ENCODE measurements at regions not wholly inside any gene's neighbourhood (a gene's known extent, or its start where the extent isn't known, plus 50 kb on each side); places are given as distances from the start of the nearest gene placed in this dataset.

GRCh38 chr13:74867460-74867859 lies 614.5 kb downstream of the TBC1D4 start:
- H3K36me3 ChIP-seq, result no peaks in the 10 kb centered on the region
- in situ Hi-C loops (cut with MboI; ENCODE audit: low sequenced_read_pairs in 4 of 4), result no loop called here
- H3K4me1 ChIP-seq, result no peaks in the 10 kb centered on the region
- no peaks in the 10 kb centered on the region for H3K9me3 ChIP-seq
- DNase-seq (no peak), ATAC-seq (no peak)
- H3K27me3 ChIP-seq, result no peaks in the 10 kb centered on the region
- H3K27ac ChIP-seq, result no peak overlapping the region
- no peak for TF ChIP-seq POLR2A (IDR thresholded peaks at IDR 0.05)
- no peak for TF ChIP-seq CTCF (IDR thresholded peaks at IDR 0.05 in 4 of 5, conservative IDR thresholded peaks at IDR 0.05 in 1 of 5)
- H3K4me3 ChIP-seq, result no peak overlapping the region
- intact Hi-C loops (cut with DNase I; ENCODE audit: low total_unique reads), result no loop called here

DNA sequence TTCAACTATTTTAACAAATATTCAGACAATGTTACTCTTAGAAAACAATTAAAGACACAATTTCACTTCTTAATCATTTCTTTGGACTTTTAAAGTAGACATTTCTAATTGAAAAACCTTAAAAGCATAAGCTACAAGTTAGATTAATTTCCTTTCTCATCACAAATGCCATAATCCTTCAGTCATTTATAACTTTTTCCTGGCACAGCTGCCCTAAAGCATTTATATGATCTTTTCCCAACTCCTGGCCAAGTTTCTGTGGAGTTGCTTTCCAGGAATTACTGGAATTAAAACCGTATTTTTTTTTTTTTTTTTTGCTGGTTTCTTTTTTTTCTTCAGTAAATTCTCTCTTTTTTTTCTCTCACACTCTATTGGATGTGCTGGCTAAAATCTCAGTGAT lies 615.9 kb downstream of the TBC1D4 start:
- H3K9me3 ChIP-seq, result no peaks in the 10 kb centered on the region
- no peak for TF ChIP-seq CTCF (IDR thresholded peaks at IDR 0.05 in 4 of 5, conservative IDR thresholded peaks at IDR 0.05 in 1 of 5)
- TF ChIP-seq POLR2A (IDR thresholded peaks at IDR 0.05), result no peak
- no peaks in the 10 kb centered on the region for H3K27me3 ChIP-seq
- H3K4me3 ChIP-seq, result no peak overlapping the region
- DNase-seq, result no peak
- H3K27ac ChIP-seq, result no peak overlapping the region
- in situ Hi-C loops (cut with MboI; ENCODE audit: low sequenced_read_pairs in 4 of 4) (no loop called here), intact Hi-C loops (cut with DNase I; ENCODE audit: low total_unique reads) (no loop called here)
- H3K4me1 ChIP-seq, result no peaks in the 10 kb centered on the region
- ATAC-seq, result no peak
- H3K36me3 ChIP-seq, result no peaks in the 10 kb centered on the region

DNA sequence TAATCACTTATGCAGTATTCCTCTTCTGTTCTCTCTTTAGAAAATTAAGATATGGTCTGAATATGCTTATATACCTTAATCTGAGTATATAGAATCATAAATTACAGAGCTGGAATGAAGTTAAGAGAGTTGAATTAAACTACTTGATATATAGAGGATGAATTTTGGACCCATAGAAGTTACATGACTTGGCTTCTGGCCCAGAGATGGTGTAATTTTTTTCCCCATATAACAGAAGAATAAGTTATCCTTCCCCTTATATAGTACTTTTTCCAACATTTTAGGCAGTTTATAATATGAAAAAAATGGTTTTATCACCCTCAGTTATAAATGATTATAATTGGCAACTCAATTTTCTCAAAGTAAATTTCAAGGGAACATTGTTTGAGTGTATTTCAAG lies 616.3 kb downstream of the TBC1D4 start:
- TF ChIP-seq POLR2A (IDR thresholded peaks at IDR 0.05) (no peak), CTCF (IDR thresholded peaks at IDR 0.05 in 4 of 5, conservative IDR thresholded peaks at IDR 0.05 in 1 of 5) (no peak)
- Histone ChIP-seq H3K9me3 (no peaks in the 10 kb centered on the region), H3K4me1 (no peaks in the 10 kb centered on the region), H3K27me3 (no peaks in the 10 kb centered on the region), H3K27ac (no peak overlapping the region), H3K36me3 (no peaks in the 10 kb centered on the region), H3K4me3 (no peak overlapping the region)
- intact Hi-C loops (cut with DNase I; ENCODE audit: low total_unique reads) (no loop called here), in situ Hi-C loops (cut with MboI; ENCODE audit: low sequenced_read_pairs in 4 of 4) (no loop called here)
- ATAC-seq, result no peak
- DNase-seq, result no peak

DNA sequence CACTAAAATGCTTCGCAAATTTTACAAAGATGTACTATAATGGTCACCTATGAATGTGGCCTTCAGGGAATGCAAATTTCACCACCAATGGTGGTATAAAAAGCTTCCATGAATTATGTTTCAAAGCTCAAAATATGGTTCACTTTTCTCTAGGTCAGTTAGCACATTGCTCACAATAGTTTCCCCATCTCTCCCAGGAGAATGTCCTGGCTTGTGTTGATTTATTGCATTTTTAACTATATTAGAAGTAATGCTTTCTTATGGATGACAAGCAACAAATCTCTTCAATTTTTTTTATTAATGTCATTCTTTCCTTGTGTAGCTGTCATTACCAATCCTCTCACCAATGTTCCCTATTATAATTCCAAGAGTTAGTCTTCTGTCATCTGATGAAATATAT lies 621.2 kb downstream of the TBC1D4 start:
- ATAC-seq, result no peak
- no peak for TF ChIP-seq CTCF (IDR thresholded peaks at IDR 0.05 in 4 of 5, conservative IDR thresholded peaks at IDR 0.05 in 1 of 5)
- TF ChIP-seq POLR2A (IDR thresholded peaks at IDR 0.05), result no peak
- no peaks in the 10 kb centered on the region for H3K36me3 ChIP-seq
- no peak overlapping the region for H3K27ac ChIP-seq
- H3K4me1 ChIP-seq, result no peaks in the 10 kb centered on the region
- H3K9me3 ChIP-seq, result no peaks in the 10 kb centered on the region
- no peak overlapping the region for H3K4me3 ChIP-seq
- DNase-seq, result no peak
- H3K27me3 ChIP-seq, result peaks cover 0 to 2% (median 0%) of the 10 kb centered on the region in 3 donors
- in situ Hi-C loops (cut with MboI; ENCODE audit: low sequenced_read_pairs in 4 of 4), result no loop called here
- intact Hi-C loops (cut with DNase I; ENCODE audit: low total_unique reads), result no loop called here

DNA sequence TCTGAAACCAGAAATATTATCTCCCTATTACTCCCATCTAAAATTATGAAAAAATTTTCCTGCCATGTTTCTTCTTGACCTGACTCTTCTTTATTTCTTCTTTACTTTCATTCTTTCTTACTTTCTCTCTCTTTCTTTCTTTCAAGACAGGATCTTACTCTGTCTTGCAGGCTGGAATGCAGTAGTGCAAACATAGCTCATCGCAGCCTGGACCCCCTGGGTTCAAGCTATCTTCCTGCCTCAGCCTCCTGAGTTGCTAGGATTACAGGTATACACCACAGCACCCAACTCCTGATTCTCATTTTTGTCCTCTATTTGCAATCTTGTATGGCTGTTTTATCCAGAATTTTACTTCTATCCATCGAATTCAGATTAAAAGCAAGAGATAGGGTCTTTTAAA lies 631.1 kb downstream of the TBC1D4 start:
- H3K27me3 ChIP-seq, result no peaks in the 10 kb centered on the region
- in situ Hi-C loops (cut with MboI; ENCODE audit: low sequenced_read_pairs in 4 of 4) (no loop called here), intact Hi-C loops (cut with DNase I; ENCODE audit: low total_unique reads) (no loop called here)
- no peak for TF ChIP-seq POLR2A (IDR thresholded peaks at IDR 0.05)
- no peak for TF ChIP-seq CTCF (IDR thresholded peaks at IDR 0.05 in 4 of 5, conservative IDR thresholded peaks at IDR 0.05 in 1 of 5)
- H3K9me3 ChIP-seq, result no peaks in the 10 kb centered on the region
- no peaks in the 10 kb centered on the region for H3K4me1 ChIP-seq
- ATAC-seq, result no peak
- H3K27ac ChIP-seq, result no peak overlapping the region
- H3K4me3 ChIP-seq, result no peak overlapping the region
- no peak for DNase-seq
- H3K36me3 ChIP-seq, result no peaks in the 10 kb centered on the region

Measured in gastrocnemius medialis (tissue), 4 donors.